HG03025 (cell line): ENCODE measurements at regions not wholly inside any gene's neighbourhood (a gene's known extent, or its start where the extent isn't known, plus 50 kb on each side); places are given as distances from the start of the nearest gene placed in this dataset.

Experiments used
- ATAC-seq: cut with Tn5 transposase; IDR thresholded peaks from one replicate; pipeline ENCODE4 v1.9.1; 2021; ENCODE audit warnings: mild to moderate bottlenecking, moderate library complexity; ENCODE audit not compliant: unreplicated experiment, low FRiP score

DNA sequence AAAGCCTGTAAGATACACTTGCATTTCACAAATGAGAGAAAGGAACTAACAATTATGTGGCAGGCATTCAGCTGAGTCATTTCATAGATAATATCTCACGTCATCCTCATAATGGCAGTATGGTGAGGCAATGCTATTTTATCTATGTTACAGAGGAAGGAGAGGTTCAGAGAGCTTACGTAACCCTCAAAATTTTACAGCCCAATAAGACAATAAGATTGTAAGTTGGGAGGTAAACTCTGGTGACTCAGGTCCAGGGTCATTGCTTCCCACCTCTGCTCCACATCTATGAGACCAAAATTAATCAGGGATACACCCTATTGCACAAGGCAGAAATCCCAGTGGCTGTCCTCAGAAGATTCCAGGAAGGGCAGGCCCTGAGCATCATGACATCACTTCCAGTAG is 309.7 kb downstream of the NSG2 start:
- no peak for ATAC-seq

DNA sequence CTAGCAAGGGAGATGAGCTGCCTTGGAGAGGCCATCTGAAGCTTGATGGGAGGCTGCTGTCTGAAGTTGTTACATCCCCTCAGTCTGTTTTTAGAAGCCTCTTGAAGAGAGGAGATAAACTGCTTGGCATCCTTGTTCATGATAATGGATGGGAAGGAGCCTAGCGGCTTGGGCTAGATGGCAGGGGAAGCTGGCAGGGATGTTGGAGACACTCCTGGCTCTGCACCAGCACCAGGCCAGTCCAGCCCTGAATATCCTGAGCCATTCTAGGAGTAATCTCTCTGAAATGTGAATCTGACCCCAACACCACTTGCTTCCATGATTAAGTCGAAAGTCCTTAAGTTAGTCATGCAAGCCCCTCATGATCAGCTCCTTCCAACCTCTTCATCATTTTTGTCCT is 310.5 kb downstream of the NSG2 start:
- no peak for ATAC-seq

DNA sequence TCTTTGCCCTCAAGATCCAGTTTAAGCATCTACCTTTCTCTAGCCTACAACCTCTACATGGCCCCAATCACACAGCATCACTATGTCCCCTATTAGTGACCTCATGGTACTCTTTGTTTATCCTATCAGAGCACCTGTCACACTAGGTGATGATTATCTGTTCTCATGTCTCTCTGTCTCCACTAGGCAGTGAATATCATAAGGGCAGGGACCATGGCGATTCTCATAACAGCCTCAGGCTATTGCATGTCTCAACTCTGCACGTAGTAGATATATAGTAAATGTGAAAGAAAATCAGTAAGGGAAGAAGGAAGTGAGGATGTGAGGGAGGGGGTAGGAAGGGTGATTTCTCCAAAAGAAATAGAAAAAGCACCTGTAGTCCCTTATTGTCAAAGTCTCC is 311.0 kb downstream of the NSG2 start:
- ATAC-seq: no peak

DNA sequence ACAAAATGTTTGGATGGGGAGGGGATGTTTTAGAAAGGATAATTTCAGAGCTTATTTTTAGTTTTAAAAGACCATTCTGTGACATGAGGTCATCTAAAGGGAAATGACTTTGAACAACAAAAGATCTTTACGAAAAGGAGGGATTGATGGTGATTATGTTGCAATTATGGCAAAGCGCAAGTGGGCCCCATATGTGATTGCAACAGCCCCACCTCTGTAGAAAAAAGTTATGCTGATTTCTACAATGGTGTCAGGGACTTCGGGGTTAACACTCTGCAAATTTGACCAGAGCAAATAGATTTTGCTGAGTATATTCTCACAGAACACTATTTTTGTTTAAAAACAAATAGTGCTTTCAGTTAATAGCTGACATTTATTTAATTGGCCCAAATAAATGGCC is 312.8 kb downstream of the NSG2 start:
- no peak for ATAC-seq

DNA sequence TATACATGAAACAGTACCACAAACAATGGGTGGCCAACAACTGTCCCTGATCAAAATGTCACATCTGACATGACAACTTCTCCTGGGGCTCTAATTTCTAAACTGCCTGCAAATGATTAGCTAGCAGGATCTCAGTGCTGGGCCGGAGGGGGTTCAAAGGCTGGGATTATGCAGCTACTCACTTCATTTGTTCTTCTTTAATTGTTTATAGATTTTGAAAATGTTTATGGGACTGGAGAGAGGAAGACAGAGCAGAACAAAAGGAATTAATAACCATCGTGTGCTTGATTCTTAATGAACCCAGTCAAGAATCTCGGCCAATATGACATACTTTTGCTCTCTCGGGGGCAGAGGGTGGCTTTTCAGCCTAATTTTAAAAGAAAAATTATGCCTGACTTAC is 313.6 kb downstream of the NSG2 start:
- ATAC-seq: no peak

DNA sequence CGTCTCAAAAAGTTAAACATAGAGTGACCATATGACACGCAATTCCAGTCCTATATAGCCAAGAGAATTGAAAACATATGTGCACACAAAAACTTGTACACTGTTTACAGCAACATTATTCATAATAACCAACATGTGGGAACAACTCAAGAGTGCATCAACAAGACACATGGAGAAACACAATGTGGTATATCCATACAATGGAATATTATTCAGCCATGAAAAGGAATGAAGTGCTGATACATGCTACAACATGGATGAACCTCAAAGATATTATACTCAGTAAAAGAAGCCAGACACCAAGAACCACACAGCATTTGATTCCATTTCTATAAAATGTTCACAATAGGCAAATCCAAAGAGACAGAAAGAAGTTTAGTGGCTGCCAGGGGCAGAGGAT is 317.0 kb downstream of the NSG2 start:
- no peak for ATAC-seq

DNA sequence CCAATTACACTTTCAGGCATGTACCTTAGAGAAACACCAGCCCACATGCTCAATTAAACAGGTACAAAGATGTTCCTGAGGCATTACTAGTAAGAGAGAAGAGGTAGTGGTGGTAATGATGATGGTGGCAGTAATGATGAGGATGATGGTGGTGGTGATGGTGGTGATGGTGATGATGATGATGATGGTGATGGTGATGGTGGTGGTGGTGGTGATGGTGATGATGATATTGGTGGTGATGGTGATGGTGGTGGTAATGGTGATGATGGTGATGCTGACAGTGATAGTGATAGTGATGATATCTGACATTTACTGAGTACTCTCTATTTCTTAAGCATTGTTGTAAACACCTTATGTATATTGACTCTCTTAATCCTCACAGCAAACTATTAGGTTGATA is 318.4 kb downstream of the NSG2 start:
- ATAC-seq: no peak

DNA sequence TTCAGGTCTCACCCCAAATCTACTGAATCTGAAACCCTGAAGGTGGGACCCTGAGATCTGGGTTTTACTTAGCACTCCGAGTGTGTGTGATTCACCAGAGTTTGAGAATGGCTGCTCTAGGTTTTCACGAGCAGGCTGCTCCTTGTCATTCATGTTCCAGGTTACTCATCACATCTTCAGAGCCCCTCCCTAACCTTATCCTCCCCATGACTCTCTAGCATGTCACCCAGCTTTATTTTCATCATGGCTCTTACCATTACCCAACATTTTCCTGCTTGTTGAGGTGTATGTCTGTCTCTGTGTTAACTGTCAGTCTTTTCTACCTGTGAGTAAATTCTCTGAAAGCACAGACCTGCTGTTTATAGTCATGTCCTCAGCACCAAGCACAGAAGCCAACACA is 319.2 kb downstream of the NSG2 start:
- ATAC-seq: no peak

DNA sequence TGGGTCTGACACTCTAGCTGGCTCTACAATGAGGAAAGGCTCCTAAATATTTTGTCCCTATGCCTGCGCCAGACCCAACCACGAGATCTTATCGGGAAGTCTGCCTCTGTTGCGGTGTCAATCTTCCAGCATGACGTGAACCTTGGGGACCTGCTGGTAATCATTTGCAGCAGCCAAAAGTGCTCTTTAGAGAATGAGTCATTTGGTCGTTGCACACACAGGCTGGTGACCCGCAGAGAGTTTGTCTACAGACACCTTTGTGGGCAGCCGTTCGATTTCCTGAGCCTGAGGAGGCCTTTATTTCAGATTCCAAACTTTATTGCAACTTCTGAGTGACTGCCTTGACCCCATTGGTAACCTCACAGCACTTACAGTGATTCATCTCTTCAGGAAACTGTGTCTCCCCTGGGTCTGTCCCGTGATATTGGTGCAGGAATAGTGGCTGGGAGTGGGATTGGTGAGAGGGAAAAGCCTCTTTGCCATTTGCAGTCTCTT is 326.1 kb downstream of the NSG2 start:
- ATAC-seq: no peak

DNA sequence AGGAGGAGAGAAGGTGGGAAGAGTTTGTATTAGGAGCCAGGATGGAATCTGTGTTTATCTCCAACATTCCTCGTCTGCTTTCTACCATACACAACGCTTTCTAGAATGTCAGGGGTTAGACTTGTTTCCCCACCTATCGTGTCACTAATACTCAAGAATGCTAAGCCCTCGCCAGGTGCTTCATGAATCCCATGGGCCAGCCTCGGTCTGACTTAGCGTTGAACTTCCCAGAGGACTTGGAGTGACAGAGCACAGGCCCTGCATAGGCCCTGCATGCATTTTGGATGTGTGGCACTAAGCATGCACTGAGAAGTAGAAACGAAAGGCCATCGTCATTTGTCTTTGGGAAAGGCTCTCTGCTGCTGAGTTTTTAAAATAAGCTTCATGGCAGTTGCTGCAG is 328.7 kb downstream of the NSG2 start:
- ATAC-seq: no peak

DNA sequence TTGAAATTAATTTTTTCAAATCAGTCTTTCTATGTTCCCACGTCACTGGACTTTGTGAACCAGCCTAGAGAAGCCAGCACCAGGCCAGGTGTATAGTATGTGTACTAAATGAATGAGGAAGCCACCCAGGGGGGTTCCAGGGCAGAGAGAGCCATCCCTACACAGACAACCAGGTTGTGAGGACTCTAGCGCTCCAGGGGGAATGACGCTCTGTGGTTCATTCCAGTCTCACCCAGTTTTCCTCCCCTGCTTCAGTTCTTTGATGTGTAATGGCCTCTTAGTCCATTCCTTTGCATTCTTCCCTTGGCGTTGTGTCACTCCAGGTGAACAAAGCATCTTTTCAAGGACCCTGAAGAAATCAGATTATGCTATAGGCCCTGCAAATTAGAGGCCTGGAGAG is 330.6 kb downstream of the NSG2 start:
- ATAC-seq: no peak

DNA sequence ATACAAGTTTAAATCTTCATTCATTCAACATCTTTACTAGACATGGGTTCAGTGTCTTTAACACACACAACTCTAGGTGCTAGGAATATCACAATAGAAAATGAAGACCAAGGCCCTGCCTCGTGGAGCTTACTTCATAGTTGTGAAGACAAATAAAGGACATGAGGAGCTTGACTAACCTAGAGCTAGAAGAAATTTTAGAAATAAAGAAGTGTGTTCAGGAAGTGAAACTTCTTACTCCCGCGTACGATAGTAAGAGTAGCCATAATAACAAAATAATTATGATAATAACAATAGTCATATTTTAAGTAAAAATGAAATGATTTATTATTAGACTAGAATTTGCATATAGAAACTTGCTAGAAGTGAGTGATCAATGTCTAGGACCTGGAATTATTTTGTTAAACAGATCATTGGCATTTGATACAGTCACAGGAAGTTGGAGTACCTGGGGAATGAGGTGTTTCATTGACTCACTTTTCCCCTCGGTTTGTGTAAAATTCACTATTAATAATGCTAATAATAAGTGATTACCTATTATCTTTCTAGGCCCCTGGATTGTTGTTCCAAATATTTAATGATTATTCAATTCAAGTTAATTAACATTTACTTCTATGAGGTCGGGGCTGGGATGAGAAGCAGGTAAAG is 331.3 kb downstream of the NSG2 start:
- ATAC-seq: no peak

DNA sequence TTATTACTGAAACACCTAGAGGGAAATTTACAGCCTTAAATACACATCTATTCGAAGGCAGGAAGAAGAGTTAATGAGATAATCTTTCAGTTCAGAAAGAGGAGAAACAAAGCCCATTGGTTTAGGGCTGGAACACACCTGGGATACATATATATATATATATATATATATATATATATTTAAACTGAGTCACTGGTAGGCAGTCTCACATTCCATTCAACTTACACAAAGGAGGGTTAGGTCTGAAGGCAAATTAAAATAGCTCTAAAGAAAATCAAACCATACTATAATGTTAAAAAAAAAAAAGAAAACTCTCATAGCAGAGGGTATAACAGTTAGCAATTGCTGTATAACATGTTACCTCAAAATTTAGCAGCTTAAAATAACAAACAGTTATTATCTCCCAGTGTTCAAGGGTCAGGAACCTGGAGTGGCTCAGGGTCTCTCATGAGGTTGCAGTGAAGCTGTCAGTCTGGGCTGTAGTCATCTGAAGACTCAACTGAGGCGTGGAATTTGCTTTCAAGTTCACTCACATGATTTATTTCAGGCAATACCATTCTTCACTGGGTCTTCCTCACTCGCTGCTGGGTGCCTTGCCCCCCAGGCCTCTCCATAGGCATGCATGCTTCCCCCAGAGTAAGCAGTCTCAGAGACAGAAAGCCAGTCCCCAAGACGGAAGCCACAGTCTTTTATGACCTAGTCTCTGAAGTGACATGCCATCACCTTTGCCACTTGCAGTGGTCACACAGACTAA is 332.8 kb downstream of the NSG2 start:
- ATAC-seq: no peak

DNA sequence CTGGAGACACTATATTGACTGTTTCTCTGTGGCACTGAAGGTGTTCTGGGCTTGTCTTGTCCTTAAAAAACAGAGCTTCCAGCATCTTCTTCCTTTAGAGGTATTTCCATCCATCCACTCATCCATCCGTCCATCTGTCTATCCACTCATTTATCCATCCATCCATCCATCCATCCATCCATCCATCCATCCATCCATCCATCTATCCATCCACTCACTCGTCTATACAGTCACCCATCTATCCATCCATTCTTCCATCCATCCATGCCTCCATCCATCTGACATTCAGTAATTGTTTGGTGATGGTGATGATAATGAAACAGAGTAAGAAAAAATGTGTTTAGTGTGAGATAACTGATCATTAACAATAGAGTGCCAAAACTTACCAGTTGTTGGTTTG is 334.8 kb downstream of the NSG2 start:
- ATAC-seq: no peak

DNA sequence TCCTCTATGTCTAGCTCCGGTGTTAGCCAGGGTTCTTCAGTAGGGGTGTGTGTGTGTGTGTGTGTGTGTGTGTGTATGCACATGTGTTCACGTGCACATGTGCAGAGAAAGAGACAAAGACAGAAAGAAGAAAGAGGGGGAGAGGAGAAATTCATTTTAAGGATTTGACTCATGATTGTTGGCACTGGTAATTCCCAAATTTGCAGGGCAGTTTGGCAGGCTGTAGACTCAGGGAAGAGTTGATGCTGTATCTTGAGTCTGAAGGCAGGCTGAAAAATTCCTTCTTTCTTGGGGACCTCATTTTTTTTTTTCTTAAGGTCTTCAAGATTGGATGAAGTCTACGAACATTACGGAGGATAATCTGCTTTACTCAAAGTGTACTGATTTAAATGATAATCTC is 335.7 kb downstream of the NSG2 start:
- no peak for ATAC-seq

DNA sequence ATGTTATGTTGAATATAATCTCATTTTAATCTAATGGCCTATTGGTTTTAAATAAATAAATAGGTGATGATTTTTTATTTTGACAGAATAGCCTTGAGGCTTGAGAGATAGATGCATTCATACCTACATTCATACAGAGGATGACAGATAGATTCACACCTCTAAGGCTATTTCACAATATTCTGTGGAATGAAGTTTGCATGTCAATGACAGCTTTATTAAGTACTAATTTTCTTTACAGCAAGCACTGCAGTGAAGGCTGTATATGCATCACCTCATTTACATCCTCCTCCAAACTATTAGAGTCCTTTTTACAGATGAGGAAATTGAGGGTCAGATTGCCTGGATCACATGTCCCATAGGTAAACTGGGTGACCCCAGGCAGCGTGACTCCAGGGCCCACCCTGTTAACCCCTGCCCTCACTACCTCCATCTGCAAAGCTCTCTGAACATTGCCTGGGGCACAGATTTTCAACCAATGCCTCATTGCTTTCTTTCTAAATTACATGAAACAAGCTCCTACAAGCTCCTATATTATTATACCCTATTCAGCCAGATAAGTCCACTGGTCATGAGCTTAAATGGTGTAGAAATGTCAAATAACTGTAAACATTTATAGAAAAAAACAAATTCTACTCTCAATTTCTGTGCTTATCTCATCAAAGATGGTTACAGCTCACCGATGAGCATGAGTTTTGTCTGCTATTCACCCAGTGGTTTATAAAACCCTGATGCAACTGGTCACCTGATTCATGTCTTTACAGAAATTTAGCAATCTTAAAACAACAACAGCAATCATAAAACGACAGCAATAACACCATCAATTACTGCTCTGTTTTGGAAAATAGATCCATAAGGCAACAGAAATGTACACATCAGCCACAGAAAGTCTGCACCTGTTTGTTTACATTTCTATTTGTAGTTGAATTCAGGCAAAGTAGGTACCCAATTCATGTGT is 338.0 kb downstream of the NSG2 start:
- no peak for ATAC-seq

DNA sequence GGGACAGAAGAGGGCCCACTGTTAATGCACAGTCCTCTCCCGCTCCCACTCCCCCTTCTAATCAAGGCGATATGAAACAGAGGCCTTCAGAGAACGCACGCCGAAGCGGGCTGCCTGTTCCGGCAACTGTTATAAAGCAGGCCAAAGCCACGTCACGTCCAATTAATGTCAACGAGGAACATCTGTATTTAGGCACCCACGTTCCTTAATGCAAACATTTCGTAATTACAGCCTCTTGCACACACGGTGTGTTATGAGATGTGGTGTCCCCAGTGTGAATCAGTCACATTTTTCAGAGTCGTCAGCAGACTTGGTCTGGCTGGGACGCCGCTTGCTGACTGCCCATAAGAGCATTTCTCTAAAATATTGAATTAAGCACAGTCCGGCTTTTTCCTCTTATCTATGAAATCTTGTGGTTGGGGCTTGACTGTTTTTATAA is 339.0 kb downstream of the NSG2 start:
- ATAC-seq: no peak

DNA sequence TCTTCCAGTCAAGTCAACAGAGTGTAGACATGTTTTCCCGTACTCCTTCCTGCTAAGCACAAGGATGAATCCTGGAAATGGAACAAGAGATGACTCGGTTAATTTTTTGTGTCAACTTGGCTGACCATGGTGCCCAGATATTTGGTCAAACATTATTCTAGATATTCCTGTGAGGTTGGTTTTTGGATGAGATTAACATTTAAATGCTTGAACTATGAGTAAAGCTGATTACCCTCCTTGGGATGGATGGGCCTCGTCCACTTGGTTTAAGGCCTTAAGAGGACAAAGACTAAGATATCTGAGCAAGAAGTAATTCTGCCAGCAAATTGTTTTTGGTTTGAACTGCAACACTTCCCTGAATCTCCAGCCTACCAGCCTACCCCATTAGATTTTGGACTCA is 338.1 kb upstream of the MSX2 start:
- no peak for ATAC-seq

DNA sequence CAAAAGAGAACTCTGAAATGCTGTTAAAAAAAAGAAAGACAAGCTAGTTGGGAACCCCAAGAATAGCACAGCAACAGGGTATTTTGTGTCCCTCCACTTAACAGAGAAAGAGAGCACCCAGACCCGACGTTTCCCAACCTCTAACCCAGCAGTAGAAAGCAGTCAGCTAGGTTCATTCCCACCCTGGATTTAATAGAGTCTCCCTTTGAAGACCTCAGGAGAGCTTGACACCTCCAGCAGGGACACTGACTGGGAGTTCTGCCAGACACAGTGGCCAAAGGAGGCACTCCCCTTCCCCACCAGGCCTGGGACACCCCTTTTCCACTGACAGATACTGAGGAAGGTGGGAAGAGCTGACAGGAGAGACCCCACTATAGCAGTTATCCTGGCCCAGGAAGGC is 337.5 kb upstream of the MSX2 start:
- no peak for ATAC-seq

DNA sequence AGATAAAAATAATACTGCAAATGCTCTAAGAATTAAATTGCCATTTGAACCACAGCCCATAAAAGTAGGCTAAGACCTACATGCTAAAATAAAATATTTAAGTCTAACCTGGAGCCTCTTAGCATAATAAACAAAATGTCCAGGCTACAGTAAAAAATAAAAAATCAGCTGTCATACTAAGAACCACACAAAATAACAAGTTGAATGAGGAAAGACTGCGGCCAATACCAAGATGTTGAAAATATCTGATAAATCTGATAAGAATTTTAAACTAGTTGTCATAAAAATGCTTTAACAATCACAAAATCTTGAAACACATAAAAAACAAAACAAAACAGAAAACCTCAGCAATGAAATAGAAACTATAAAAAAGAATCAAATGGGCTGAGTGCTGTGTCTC is 336.9 kb upstream of the MSX2 start:
- no peak for ATAC-seq

DNA sequence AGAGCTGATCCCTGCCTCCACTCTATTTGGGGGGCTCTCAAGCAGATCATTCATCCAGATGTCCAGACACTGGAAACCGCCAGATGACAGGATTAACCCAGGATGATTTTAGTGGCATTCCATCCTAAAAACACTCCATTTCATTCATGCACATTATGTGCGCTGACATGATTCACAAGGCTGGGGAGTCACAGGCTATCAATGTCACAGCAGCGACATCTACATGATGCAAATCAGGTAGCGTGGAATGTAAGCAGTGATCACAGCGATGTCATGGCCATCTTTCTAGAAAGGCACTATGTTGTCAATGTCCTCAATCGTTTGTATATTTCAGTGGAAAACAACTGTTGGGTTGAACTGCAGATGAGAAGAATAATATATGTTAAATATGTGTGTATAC is 331.5 kb upstream of the MSX2 start:
- no peak for ATAC-seq
